Spinal cord (tissue), 9 donors: ENCODE measurements at regions not wholly inside any gene's neighbourhood (a gene's known extent, or its start where the extent isn't known, plus 50 kb on each side); places are given as distances from the start of the nearest gene placed in this dataset.
A peak's percentile ranks its signal among the peaks of the same experiment; 100 is the strongest.

ENCODE experiments used
- DNase-seq, 6 donors: peaks; one replicate each; pipeline versions ENCODE4 v3.0.0 to v3.0.0-alpha.2; 2013 to 2015; ENCODE audit warnings: low spot score in 6 of 6, low read depth in 4 of 6
- H3K27ac ChIP-seq: one replicate; pipeline ENCODE4 v1.5.1; 2013; ENCODE audit warnings: low read depth, low read length, control low read depth
- H3K27me3 ChIP-seq: one replicate; pipeline ENCODE4 v1.6.1; 2013; ENCODE audit warnings: low read length; ENCODE audit not compliant: control insufficient read depth, insufficient read depth
- H3K36me3 ChIP-seq: one replicate; pipeline ENCODE4 v1.6.1; 2013; ENCODE audit warnings: low read length; ENCODE audit not compliant: control insufficient read depth, insufficient read depth
- H3K4me1 ChIP-seq: one replicate; pipeline ENCODE4 v1.6.1; 2013; ENCODE audit warnings: low read length; ENCODE audit not compliant: control insufficient read depth, insufficient read depth
- H3K4me3 ChIP-seq: one replicate; pipeline ENCODE4 v1.5.1; 2013; ENCODE audit warnings: low read depth, low read length, control low read depth
- H3K9me3 ChIP-seq: one replicate; pipeline ENCODE4 v1.6.1; 2013; ENCODE audit warnings: low read length; ENCODE audit not compliant: control insufficient read depth, insufficient read depth
- WGBS: methylation state at CpG from one replicate; pipeline ENCODE4 v1.1.5; 2013; ENCODE audit warnings: missing lambda C conversion rate; ENCODE audit not compliant: insufficient coverage; 5-methylcytosine and 5-hydroxymethylcytosine counted together
- donor health status: healthy.

- WGBS: no CpG with 5 or more reads among the region's 1 CpG
- H3K36me3 ChIP-seq: no peaks in the 10 kb centered on the region
These were observed 168.6 kb downstream of the KCNE4 start for GRCh38 chr2:223220658-223220925.

GRCh38 chr2:223221139-223221835, 169.3 kb downstream of the KCNE4 start:
- no peak for DNase-seq
- Histone ChIP-seq H3K27ac (no peak overlapping the region), H3K36me3 (no peaks in the 10 kb centered on the region), H3K9me3 (no peaks in the 10 kb centered on the region), H3K4me3 (no peak overlapping the region), H3K27me3 (no peaks in the 10 kb centered on the region), H3K4me1 (no peaks in the 10 kb centered on the region)
- 88% methylated on average over 3 of the region's 4 CpGs for whole genome bisulfite sequencing

More at GRCh38 chr2:223220658-223220925, 168.6 kb downstream of the KCNE4 start:
- Histone ChIP-seq H3K4me1 (no peaks in the 10 kb centered on the region), H3K9me3 (no peaks in the 10 kb centered on the region), H3K27me3 (no peaks in the 10 kb centered on the region), H3K4me3 (no peak overlapping the region), H3K27ac (no peak overlapping the region)
- peak in 1 of 6 donors; percentile 76 for DNase-seq

- Histone ChIP-seq H3K27me3 (no peaks in the 10 kb centered on the region), H3K4me1 (no peaks in the 10 kb centered on the region), H3K36me3 (no peaks in the 10 kb centered on the region), H3K27ac (no peak overlapping the region), H3K9me3 (no peaks in the 10 kb centered on the region), H3K4me3 (no peak overlapping the region)
- DNase-seq: no peak
- no CpG with 5 or more reads among the region's 2 CpGs for WGBS
These were observed 170.4 kb downstream of the KCNE4 start for GRCh38 chr2:223222397-223222796.

- H3K4me1 ChIP-seq: no peaks in the 10 kb centered on the region
- no peaks in the 10 kb centered on the region for H3K27me3 ChIP-seq
- no peak overlapping the region for H3K27ac ChIP-seq
- H3K9me3 ChIP-seq: no peaks in the 10 kb centered on the region
- H3K36me3 ChIP-seq: no peaks in the 10 kb centered on the region
- no peak overlapping the region for H3K4me3 ChIP-seq
- WGBS: no CpG with 5 or more reads among the region's 1 CpG
- peak in 1 of 6 donors; percentile 6 for DNase-seq
These were observed 171.2 kb downstream of the KCNE4 start for GRCh38 chr2:223223156-223223555.

- Histone ChIP-seq H3K4me3 (no peak overlapping the region), H3K27me3 (no peaks in the 10 kb centered on the region), H3K9me3 (no peaks in the 10 kb centered on the region), H3K4me1 (no peaks in the 10 kb centered on the region), H3K36me3 (no peaks in the 10 kb centered on the region), H3K27ac (no peak overlapping the region)
- 92% methylated on average over 3 of the region's 3 CpGs for WGBS
- DNase-seq: peak in 1 of 6 donors; percentile 94
These were observed 173.3 kb downstream of the KCNE4 start for GRCh38 chr2:223225266-223225665.

GRCh38 chr2:223226264-223226663, 174.3 kb downstream of the KCNE4 start:
- Histone ChIP-seq H3K27ac (no peak overlapping the region), H3K4me1 (no peaks in the 10 kb centered on the region), H3K36me3 (no peaks in the 10 kb centered on the region), H3K27me3 (no peaks in the 10 kb centered on the region), H3K4me3 (no peak overlapping the region), H3K9me3 (no peaks in the 10 kb centered on the region)
- no peak for DNase-seq
- no CpG with 5 or more reads among the region's 1 CpG for WGBS

- Histone ChIP-seq H3K27me3 (no peaks in the 10 kb centered on the region), H3K4me3 (no peak overlapping the region), H3K9me3 (no peaks in the 10 kb centered on the region), H3K27ac (no peak overlapping the region), H3K4me1 (no peaks in the 10 kb centered on the region), H3K36me3 (no peaks in the 10 kb centered on the region)
- 47% methylated on average over 2 of the region's 2 CpGs for WGBS
- DNase-seq: no peak
These were observed 175.3 kb downstream of the KCNE4 start for GRCh38 chr2:223227338-223227737.

GRCh38 chr2:223228871-223229270, 176.9 kb downstream of the KCNE4 start:
- H3K36me3 ChIP-seq: no peaks in the 10 kb centered on the region
- DNase-seq: no peak
- H3K4me1 ChIP-seq: no peaks in the 10 kb centered on the region
- H3K9me3 ChIP-seq: no peaks in the 10 kb centered on the region
- H3K27ac ChIP-seq: no peak overlapping the region
- H3K4me3 ChIP-seq: no peak overlapping the region
- no peaks in the 10 kb centered on the region for H3K27me3 ChIP-seq

- no peaks in the 10 kb centered on the region for H3K9me3 ChIP-seq
- no peak overlapping the region for H3K4me3 ChIP-seq
- H3K27ac ChIP-seq: no peak overlapping the region
- no peaks in the 10 kb centered on the region for H3K4me1 ChIP-seq
- H3K36me3 ChIP-seq: no peaks in the 10 kb centered on the region
- no peak for DNase-seq
- WGBS: no CpG with 5 or more reads among the region's 2 CpGs
- no peaks in the 10 kb centered on the region for H3K27me3 ChIP-seq
These were observed 178.4 kb downstream of the KCNE4 start for GRCh38 chr2:223230352-223230751.

GRCh38 chr2:223232285-223232684, 180.3 kb downstream of the KCNE4 start:
- WGBS: no CpG with 5 or more reads among the region's 1 CpG
- no peak for DNase-seq
- H3K27me3 ChIP-seq: no peaks in the 10 kb centered on the region
- H3K4me3 ChIP-seq: no peak overlapping the region
- H3K27ac ChIP-seq: no peak overlapping the region
- no peaks in the 10 kb centered on the region for H3K9me3 ChIP-seq
- no peaks in the 10 kb centered on the region for H3K4me1 ChIP-seq
- H3K36me3 ChIP-seq: no peaks in the 10 kb centered on the region
